Fibroblast of mammary gland (primary cell): ENCODE measurements at regions not wholly inside any gene's neighbourhood (a gene's known extent, or its start where the extent isn't known, plus 50 kb on each side); places are given as distances from the start of the nearest gene placed in this dataset.

Experiments used
- DNase-seq: peaks from one replicate; pipeline ENCODE4 v3.0.0-alpha.2; 2010; ENCODE audit warnings: low read depth
- H3K4me3 ChIP-seq: 2 replicates; pipeline ENCODE4 v1.5.1; 2011; ENCODE audit warnings: low read depth, mild to moderate bottlenecking, low read length, moderate library complexity; ENCODE audit not compliant: control insufficient read depth
- TF ChIP-seq, protein P1 (sequence below): conservative IDR thresholded peaks from 2 replicates; pipeline ENCODE4 v1.5.1; 2011; ENCODE audit warnings: low read depth, low read length, inconsistent platforms; ENCODE audit not compliant: control insufficient read depth, insufficient read depth

DNA sequence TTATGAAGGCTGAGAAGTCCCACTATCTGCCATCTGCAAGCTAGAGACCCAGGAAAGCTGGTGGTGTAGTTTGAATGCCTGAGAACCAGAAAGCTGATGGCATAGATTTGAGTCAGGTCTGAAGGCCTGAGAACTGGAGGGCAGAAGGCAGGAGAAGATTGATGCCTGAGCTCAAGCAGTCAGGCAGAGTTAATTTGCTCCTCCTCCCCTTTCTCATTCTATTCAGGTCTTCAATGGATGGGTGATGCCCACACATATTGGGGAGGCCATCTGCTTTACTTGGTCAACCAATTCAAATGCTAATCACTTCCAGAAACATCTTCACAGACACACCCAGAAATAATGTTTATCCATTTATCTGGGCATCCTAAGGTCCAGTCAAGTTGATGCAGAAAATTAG, 87.6 kb upstream of the CPLX2 start:
- TF ChIP-seq, protein P1, sequence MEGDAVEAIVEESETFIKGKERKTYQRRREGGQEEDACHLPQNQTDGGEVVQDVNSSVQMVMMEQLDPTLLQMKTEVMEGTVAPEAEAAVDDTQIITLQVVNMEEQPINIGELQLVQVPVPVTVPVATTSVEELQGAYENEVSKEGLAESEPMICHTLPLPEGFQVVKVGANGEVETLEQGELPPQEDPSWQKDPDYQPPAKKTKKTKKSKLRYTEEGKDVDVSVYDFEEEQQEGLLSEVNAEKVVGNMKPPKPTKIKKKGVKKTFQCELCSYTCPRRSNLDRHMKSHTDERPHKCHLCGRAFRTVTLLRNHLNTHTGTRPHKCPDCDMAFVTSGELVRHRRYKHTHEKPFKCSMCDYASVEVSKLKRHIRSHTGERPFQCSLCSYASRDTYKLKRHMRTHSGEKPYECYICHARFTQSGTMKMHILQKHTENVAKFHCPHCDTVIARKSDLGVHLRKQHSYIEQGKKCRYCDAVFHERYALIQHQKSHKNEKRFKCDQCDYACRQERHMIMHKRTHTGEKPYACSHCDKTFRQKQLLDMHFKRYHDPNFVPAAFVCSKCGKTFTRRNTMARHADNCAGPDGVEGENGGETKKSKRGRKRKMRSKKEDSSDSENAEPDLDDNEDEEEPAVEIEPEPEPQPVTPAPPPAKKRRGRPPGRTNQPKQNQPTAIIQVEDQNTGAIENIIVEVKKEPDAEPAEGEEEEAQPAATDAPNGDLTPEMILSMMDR = no peak
- DNase-seq = no peak
- H3K4me3 ChIP-seq = no peak overlapping the region

DNA sequence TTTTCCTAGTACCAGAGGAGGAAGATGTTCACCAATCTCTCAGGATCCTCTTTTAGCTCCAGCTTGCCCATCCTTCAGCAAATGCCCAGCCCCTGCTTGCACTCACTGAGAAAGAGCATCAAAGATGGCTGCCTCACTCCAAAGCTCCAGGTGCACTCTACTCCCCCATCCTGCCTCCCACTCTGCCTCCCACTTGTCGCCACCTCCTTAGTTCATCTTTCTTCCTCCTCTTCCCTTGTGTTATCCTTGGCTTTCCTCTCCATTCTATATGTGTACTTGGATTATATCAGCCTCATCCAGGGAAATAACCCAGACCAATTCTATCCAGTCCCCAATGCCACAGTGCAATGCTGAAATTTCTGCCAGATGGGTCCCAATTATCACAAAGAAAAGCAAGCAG, 87.1 kb upstream of the CPLX2 start:
- no peak for DNase-seq
- no peak overlapping the region for H3K4me3 ChIP-seq
- TF ChIP-seq, protein P1 = no peak

DNA sequence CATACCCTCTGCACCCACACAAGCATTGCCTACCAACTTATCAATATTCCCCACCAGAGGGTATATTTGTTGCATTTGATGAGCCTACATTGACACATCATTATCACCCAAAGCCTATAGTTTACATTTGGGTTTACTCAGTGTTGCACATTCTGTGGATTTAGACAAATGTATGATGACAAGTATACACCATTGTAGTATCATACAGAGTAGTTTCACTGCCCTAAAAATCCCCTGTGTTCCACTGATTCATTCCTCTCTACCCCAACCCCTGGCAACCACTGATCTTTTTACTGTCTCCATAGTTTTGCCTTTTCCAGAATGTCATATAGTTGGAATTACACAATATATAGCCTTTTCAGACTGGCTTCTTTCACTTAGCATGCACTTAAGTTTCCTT, 85.7 kb upstream of the CPLX2 start:
- H3K4me3 ChIP-seq = no peak overlapping the region
- TF ChIP-seq, protein P1 = no peak
- no peak for DNase-seq

DNA sequence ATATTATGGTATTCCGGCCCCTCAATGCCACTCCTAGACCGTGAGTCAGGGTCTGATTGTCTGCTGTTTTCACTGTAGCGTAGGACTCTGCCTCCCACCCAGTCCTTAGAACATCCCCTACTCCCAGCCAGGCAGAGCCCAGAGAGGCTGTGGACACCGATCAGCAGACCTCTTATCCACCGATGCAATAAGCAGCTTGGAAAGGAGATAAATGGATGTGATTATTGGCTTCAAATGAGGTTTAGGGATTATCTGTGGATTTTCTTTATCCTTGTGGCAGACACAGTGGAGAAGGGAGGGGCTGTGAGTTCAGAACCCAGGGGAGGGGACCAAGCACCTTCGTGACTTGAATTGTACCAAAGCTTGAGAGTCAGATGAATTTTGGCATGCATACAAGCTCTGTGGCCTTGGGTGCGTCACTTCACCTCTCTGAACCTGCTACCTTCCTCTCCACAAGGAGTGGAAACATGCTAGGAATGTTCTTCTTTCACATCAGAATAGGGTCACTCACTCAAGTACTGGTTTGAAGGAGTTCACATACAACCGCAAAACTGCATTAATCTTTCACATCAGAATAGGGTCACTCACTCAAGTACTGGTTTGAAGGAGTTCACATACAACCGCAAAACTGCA, 83.1 kb upstream of the CPLX2 start:
- no peak overlapping the region for H3K4me3 ChIP-seq
- DNase-seq = no peak
- TF ChIP-seq, protein P1 = no peak

DNA sequence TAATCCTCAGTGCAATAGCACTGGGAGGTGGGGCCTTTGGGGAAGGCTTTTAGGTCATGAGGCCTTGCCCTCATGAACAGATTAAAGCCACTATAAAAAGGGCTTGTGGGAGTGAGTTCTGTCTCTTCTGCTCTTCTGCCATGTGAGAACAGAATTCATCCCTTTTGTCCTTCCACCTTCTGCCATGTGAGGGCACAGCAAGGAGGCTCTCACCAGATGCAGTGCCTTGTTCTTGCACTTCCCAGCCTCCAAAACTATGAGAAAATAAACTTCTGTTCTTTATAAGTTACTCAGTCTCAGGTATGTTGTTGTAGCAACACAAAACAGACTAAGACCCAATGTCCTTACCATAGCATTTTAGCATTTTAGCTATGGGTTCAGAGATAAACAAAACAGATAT, 81.7 kb upstream of the CPLX2 start:
- TF ChIP-seq, protein P1 = no peak
- no peak overlapping the region for H3K4me3 ChIP-seq
- DNase-seq = no peak

DNA sequence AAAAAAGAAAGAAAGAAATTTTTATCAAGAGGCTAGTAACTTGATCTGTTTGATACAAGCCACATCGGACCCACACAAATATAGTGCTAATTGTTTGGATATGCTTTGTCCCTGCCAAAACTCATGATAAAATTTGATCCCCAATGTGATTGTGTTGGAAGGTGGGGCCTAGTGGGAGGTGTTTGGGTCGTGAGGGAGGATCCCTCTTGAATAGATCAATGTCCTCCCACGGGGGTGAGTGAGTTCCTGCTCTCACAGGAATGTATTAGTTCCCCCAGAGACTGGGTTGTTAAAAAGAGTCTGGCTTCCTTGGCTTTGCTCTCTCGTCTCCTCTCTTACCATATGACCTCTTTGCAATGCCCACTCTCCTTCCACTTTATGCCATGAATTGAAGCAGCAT, 80.6 kb upstream of the CPLX2 start:
- no peak for DNase-seq
- H3K4me3 ChIP-seq = no peak overlapping the region
- TF ChIP-seq, protein P1 = no peak

DNA sequence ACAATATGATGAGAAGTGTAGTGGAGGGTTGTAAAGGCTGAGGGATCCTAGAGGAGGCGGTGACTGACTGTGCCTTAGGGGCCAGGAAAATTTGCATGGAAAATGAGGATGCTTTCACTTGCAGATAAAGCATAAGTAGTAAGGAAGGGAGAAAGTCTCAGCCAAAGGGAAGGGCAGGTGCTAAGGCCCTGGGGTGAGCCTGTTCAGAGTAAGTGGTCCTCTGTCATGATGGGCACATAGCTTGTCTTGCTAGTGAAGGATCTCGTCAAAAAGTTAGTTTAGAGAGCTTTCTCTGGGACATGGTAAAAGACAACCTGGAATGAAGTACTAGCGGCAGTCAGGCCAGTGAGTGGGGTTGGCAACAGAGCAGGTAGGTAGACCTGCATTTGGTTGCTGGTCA, 75.4 kb upstream of the CPLX2 start:
- no peak for DNase-seq
- TF ChIP-seq, protein P1 = no peak
- no peak overlapping the region for H3K4me3 ChIP-seq
